Gastroesophageal sphincter (tissue), 4 donors: ENCODE measurements at regions not wholly inside any gene's neighbourhood (a gene's known extent, or its start where the extent isn't known, plus 50 kb on each side); places are given as distances from the start of the nearest gene placed in this dataset.

ENCODE experiments used
- ATAC-seq: fragments of 150-250 bp; one replicate; pipeline ENCODE4 v1.9.1; 2016; ENCODE audit warnings: mild to moderate bottlenecking, moderate library complexity
- H3K27ac ChIP-seq, 4 donors: fragments of 200-600 bp; sonication (generic) in 3 of 4; 1 replicate in 3 of 4; 2 replicates in 1 of 4; pipeline ENCODE4 v1.5.1; 2016 to 2019
- H3K27me3 ChIP-seq: fragments of 200-600 bp; sonication (generic); one replicate; pipeline ENCODE4 v1.5.1; 2019
- H3K36me3 ChIP-seq, 2 donors: fragments of 200-600 bp; sonication (generic); one replicate each; pipeline ENCODE4 v1.5.1; 2019; ENCODE audit warnings: control low read depth in 1 of 2
- H3K4me1 ChIP-seq, 3 donors: fragments of 200-600 bp; sonication (generic); 1 replicate in 2 of 3; 2 replicates in 1 of 3; pipeline ENCODE4 v1.5.1; 2016 to 2019; ENCODE audit warnings: control low read depth in 2 of 3
- H3K4me3 ChIP-seq, 2 donors: fragments of 200-600 bp; sonication (generic); one replicate each; pipeline ENCODE4 v1.5.1; 2019; ENCODE audit warnings: mild to moderate bottlenecking in 1 of 2, moderate library complexity in 1 of 2
- H3K9me3 ChIP-seq, 3 donors: fragments of 200-600 bp; sonication (generic); one replicate each; pipeline ENCODE4 v1.5.1; 2017 to 2019; ENCODE audit warnings: control low read depth in 2 of 3
- CTCF ChIP-seq, 4 experiments: fragments of 200-600 bp in 2 of 4; fragments of 450-650 bp in 2 of 4; sonication (generic) in 1 of 4; IDR thresholded peaks; one replicate each; pipeline ENCODE4 v1.5.1; 2017 to 2019; ENCODE audit warnings: antibody characterized with exemption in 4 of 4, mild to moderate bottlenecking in 2 of 4, moderate library complexity in 2 of 4
- EP300 ChIP-seq: sonication (generic); formaldehyde crosslinking; IDR thresholded peaks from one replicate; pipeline ENCODE4 v1.6.1; 2017; ENCODE audit warnings: antibody characterized with exemption, mild to moderate bottlenecking
- POLR2A ChIP-seq, 2 donors: fragments of 450-650 bp; IDR thresholded peaks; one replicate each; pipeline ENCODE4 v1.6.1; 2017; ENCODE audit warnings: antibody characterized with exemption in 2 of 2, mild to moderate bottlenecking in 2 of 2, moderate library complexity in 1 of 2
- POLR2AphosphoS5 ChIP-seq: sonication (generic); formaldehyde crosslinking; IDR thresholded peaks from one replicate; pipeline ENCODE4 v1.6.1; 2017; ENCODE audit warnings: antibody characterized with exemption
- whole genome bisulfite sequencing, 2 donors: methylation state at CpG; one replicate each; pipeline ENCODE4 v1.1.5; 2018; ENCODE audit warnings: low coverage in 1 of 2; 5-methylcytosine and 5-hydroxymethylcytosine counted together

- Histone ChIP-seq H3K27ac (no peak overlapping the region), H3K36me3 (no peaks in the 10 kb centered on the region), H3K9me3 (no peaks in the 10 kb centered on the region), H3K4me3 (no peak overlapping the region), H3K4me1 (no peaks in the 10 kb centered on the region), H3K27me3 (no peaks in the 10 kb centered on the region)
- TF ChIP-seq POLR2A (IDR thresholded peaks at IDR 0.05): no peak
- no peak for TF ChIP-seq CTCF (IDR thresholded peaks at IDR 0.05)
- no peak for TF ChIP-seq POLR2AphosphoS5
- TF ChIP-seq EP300: no peak
- no peak for ATAC-seq
Measured at GRCh38 chr18:38038242-38038641, 472.6 kb upstream of the CELF4 start.

GRCh38 chr18:38035193-38035592 lies 469.6 kb upstream of the CELF4 start:
- Histone ChIP-seq H3K27me3 (no peaks in the 10 kb centered on the region), H3K4me3 (no peak overlapping the region), H3K4me1 (no peaks in the 10 kb centered on the region), H3K36me3 (no peaks in the 10 kb centered on the region), H3K9me3 (no peaks in the 10 kb centered on the region), H3K27ac (no peak overlapping the region)
- TF ChIP-seq EP300 (no peak), CTCF (IDR thresholded peaks at IDR 0.05) (no peak), POLR2A (IDR thresholded peaks at IDR 0.05) (no peak)
- WGBS, 2 donors: 43 to 83% methylated on average over 3 of the region's 3 CpGs
- ATAC-seq: no peak

- Histone ChIP-seq H3K9me3 (no peaks in the 10 kb centered on the region), H3K27ac (no peak overlapping the region), H3K36me3 (no peaks in the 10 kb centered on the region), H3K27me3 (no peaks in the 10 kb centered on the region), H3K4me1 (no peaks in the 10 kb centered on the region), H3K4me3 (no peak overlapping the region)
- no peak for ATAC-seq
- TF ChIP-seq CTCF (IDR thresholded peaks at IDR 0.05) (no peak), POLR2AphosphoS5 (no peak), POLR2A (IDR thresholded peaks at IDR 0.05) (no peak), EP300 (no peak)
- 92 to 94% methylated on average over 2 to 3 of the region's 3 CpGs for WGBS, 2 donors
Measured at GRCh38 chr18:38033282-38033681, 467.7 kb upstream of the CELF4 start.

GRCh38 chr18:38032516-38032915 lies 466.9 kb upstream of the CELF4 start:
- no peaks in the 10 kb centered on the region for H3K4me1 ChIP-seq
- no peak overlapping the region for H3K27ac ChIP-seq
- H3K4me3 ChIP-seq: no peak overlapping the region
- no peaks in the 10 kb centered on the region for H3K27me3 ChIP-seq
- TF ChIP-seq CTCF (IDR thresholded peaks at IDR 0.05) (no peak), POLR2AphosphoS5 (no peak), POLR2A (IDR thresholded peaks at IDR 0.05) (no peak), EP300 (no peak)
- no peak for ATAC-seq
- H3K36me3 ChIP-seq: no peaks in the 10 kb centered on the region
- no peaks in the 10 kb centered on the region for H3K9me3 ChIP-seq

GRCh38 chr18:38028946-38029345 lies 463.3 kb upstream of the CELF4 start:
- no peaks in the 10 kb centered on the region for H3K9me3 ChIP-seq
- H3K27ac ChIP-seq: no peak overlapping the region
- no peak for TF ChIP-seq EP300
- no peak for ATAC-seq
- no peaks in the 10 kb centered on the region for H3K27me3 ChIP-seq
- no peaks in the 10 kb centered on the region for H3K36me3 ChIP-seq
- H3K4me1 ChIP-seq: no peaks in the 10 kb centered on the region
- WGBS, 2 donors: 40 to 70% methylated on average over 1 to 6 of the region's 7 CpGs
- no peak overlapping the region for H3K4me3 ChIP-seq
